Effector CD4-positive, alpha-beta T cell (primary cell): ENCODE measurements at regions not wholly inside any gene's neighbourhood (a gene's known extent, or its start where the extent isn't known, plus 50 kb on each side); places are given as distances from the start of the nearest gene placed in this dataset.
"Not testable (repeated sequence)": the region's sequence is repeated elsewhere in the genome, so short reads cannot be mapped to it uniquely, and the experiment has no call there.

Source experiments
- DNase-seq: peaks from one replicate; pipeline ENCODE4 v3.0.0-alpha.2; 2020

DNA sequence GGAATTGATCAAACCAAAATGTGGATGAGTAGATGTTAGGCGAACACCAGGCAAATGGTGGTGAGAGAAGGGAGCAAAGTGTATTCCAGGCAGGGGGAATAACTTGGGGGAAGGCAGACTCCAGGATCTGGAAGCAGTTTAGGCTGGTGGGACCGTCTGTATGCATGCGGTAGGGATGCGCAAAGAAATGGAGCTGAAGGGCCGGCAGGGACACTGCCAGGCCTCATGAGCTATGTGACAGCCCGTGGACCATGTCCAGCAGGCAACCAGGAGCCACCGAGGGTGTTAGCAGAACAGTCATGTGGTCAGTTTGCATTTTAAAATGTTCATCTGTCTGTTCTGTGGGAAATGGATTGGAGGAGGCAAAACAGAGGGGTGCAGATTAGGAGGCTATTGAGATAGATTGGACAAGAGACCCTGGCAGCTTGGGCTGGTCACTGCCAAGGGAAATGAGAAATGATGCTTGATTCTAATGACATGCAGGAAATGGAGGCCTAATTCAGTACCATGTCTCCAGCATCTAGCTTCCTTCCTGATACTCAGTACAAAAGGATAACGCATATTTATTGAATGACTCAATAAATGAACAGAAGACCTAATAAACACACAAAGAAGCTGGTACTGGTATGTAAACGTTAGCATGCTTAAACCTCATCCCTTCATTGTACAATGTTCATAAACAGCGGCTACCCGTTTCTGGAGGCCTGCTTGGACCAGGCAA, 412.4 kb downstream of the BUD13 start:
- no peak for DNase-seq

DNA sequence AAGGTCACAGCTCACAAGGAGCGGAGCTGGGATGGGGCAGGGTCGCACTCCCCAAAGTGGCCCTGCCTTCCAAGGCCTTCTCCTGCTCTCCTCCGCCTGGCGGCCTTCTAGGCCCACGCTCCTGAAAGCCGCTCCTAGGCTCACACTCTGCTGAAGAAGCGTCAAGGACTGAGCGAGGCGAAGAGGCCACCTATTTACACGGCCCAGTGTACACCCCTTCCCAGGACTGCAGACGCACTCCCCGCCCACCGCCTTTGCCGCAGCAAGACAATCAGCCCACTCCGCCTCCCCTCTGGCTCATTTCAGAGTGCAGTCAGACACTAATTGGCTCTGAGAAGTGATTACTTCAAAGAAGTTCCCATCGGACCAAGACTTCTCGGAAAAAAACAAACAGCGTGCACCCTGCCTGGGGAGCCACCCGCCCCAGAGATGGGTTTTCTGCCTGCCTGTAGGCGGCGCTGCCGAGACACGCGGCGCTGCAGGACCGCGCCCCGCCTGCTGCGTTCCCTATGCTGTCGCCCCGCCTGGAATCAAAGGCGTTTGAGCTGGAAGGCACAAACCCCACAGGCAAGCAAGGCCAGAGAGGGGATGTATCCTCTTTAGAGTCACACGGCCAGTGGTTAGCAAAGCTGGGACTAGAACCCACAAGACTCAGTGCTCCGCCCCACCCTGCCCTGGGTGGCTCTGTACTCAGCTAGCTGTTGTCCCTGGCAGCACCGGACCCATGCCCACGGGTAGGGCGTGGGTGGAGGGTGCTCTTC, 414.8 kb downstream of the BUD13 start:
- DNase-seq, result no peak

DNA sequence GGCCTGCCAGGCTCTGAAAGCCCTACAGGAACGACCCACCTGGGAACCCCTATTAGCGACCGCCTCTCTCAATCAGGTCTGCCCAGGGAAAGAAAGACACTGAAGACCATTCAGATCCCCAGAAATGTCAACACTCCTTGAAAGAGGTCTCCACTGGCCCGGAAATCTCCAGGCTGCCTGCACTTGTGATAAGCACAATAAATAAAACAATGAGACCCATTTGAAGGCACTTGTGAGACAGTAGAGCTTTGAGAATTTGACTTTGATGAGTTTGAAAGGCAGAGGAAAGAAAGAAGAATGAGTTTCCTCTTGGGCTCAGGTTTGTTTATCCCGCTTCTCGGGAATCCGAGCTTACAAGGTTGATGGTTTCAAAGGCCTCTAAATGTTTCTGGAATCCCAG, 416.3 kb downstream of the BUD13 start:
- no peak for DNase-seq

DNA sequence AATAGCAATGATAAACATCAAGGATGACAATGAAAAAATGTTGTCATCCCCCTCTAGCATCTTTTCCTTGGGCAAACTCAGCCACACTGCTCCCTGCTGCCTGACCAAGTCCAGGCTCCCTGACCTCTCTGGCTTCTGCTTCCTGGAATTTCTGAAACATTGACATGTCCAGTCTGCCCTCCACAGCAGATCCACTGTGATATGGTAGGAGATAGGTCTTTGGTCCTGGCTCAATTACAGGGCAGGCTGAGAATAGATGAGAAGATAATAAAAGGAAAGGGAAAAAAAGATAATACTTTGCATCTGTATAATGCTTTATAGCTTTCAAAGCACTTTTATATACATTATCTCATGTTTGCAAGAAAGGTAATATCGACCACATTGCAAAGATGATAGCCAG, 417.7 kb downstream of the BUD13 start:
- DNase-seq, result no peak

DNA sequence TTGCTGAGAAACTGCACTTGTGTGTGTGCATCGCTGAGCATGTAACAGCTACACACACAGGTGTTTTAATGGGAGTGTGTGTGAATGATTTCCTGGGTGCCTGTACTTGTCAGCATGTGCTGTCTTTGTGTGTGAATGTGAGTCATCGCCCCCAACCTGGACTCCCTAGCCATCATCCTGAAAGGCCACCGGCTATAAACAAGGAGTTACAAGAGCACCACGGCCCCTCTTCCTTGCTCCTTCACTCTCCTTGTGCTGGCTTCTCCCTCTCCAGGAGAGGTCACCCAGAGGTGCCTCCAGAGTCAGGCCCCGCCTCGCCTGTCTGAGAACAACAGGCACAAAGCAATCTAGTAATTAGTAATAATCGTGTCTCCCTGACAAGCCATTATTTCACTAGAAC, 419.2 kb downstream of the BUD13 start:
- no peak for DNase-seq

DNA sequence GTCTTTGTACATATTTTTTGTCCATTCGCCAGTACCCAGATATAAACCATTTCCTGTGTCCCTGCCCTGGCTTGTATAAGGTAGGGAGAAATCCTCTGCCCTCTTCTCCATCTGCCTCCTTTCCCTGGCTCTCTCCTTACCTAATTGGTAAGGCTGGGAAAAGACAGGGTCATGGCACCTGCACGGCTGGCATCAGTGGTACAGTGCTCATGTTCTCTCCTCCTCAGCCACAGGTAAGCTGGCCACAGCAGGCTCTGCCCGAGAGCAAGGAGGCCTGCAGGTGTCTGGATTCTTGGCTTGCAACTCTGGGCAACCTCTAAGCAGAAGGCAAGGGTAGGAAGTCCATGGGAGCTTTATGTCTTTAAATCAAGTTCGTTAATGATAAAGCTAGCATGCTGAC, 419.9 kb downstream of the BUD13 start:
- no peak for DNase-seq

DNA sequence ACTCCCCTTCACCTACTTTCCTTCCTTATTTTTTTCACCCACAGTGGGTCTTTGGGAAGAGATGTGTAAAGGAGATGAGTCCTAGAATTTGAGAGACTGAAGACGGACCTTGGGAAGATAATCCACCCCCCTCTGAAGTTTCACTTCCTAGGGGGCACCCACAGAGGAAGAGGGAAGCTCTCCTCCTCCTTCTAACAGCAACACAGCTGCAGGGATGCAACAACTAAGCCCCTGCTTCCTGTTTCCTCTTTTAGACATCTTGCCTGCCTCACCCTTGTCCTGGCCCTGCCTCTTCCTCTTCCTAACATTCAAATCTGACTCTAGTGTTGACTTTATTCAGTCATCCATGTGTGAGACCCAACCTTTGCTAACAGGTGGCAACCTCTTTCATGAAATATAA, 424.6 kb downstream of the BUD13 start:
- no peak for DNase-seq

DNA sequence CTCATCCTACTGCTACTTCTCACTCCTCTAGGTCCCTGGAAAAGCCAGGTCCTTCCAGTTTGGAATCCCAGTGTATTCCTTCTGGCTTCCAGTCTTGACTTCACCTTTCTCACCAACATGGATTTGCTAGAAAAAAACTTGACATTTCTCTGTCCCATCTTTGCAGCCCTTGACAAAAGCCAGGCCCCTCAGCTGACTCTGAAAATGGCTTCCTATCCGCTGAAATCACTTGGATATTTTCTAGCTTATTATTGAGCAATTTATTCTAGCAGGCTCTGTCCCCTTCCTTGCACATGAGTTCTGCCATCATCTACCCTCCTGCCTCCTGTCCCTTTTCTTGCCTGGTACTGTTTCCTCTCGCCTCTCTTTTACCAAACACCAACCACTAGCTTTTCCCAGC, 427.2 kb downstream of the BUD13 start:
- no peak for DNase-seq

DNA sequence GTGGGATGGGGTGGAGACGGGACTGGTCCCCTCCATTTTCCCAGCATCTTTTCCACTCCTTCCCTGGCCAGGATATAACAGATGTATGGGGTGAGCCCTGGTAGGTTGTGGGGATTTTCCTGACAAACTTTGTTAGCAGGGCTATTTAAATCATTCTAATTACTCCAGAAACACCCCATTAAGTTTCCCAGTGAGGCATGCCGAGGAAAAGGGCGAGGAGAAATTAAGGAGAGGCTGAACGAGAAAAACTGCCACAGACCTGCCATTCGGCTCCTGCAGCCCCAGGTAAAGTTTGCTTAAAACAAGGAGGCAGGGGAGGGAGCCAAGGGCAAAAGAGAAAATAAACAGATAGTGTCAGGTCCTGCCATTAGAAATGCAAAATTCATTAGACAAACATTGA, 428.2 kb downstream of the BUD13 start:
- DNase-seq, result no peak

DNA sequence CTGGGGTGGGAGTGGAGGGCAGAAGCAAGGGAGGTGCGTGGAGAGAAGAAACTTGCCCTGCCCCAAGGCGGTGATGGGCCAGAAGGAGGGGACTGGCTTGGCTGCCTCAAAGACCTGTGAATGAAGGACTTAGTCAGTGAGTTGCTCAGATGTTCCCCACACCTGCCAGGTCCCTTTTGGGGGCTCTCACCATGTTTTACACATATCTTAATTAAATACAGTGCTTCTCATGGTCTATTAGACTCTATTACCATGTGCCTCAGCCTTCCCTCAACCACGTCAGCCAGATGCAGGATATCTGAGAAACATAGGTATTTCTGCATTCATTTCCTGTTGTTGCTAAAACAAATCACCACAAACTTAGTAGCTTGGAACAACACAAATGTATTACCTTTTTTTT, 429.5 kb downstream of the BUD13 start:
- no peak for DNase-seq

DNA sequence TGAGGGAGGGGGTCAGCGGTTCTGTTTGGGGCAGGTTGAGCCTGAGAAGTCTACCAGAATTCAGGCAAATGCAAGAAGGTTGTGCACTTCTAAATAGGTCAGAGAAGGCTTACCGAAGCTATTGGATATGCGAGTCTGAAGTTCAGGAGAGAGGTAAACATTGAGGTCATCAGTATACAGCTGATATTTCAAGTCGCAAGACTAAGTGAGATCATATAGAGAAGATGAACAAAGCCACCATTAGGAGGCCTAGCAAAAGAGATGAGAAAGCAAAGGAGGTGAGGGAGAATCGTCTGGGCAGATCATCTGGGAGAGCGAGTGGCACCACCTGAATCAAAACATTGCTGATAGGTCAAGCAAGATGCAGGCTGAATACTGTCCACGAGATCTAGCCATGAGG, 430.6 kb downstream of the BUD13 start:
- DNase-seq, result no peak

DNA sequence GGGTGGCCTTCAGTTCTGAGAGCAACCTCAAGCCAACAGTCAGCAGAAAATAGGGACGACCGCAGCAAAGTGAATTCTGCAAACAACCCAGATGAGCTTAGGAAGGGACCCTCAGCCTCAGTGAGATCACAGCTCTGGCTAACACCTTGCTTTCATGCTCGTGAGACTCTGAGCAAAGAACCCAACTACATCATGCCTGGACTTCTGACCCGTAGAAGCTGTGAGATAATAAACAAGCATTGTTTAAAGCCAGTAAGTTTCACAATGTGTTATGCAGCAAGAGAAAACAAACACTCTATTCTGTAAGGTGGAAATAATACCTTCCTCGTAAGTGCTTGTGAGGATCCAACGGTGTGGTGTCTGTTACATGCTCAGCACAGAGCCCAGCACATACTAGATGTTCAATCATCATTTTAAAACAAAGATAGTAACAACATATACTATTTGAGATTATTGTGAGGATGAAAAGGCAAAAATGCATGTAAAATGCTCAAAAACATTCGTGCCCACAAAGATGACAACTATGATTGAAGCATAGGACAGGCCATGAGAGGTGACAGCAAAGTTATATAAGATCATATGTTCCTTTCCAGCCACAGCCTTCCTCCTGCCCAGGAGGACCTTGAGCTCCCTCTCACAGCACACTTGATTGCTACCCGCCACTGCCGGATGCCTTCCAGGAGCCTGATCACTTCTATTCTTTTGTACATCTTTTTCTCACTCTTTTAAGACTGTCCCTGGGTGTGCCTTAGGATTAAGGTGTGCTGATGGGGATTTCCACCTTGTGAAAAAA, 433.3 kb downstream of the BUD13 start:
- no peak for DNase-seq

DNA sequence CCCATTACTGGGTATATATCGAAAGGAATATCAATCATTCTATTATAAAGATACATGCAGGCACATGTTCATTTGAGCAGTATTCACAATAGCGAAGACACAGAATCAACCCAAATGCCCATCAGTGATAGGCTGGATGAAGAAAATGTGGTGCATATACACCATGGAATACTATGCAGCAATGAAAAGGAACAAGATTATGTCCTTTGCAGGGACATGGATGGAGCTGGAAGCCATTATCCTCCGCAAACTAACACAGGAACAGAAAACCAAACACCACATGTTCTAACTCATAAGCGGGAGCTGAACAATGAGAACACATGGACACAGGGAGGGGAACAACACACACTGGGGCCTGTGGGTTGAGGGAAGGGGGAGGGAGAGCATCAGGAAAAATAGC, 434.3 kb downstream of the BUD13 start:
- not testable (repeated sequence) for DNase-seq

DNA sequence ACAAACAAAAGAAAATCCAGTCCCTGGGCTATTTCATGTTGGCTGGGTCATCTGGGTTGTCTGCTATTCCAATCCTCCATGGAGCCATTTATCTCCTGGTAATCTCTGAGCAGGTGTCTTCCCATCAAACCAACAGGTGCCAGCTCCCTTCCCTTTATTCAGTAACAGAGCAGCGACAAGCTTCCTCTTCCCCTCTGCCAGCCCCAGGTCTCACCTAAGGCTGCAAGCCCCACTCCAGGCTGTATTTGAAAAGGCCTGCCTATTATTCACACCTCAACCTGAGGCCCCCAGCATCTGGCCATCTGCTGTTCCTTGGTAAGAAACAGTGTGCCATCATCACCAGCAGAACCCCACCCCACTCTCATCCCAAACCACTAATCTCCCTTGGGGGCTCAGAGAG, 436.2 kb downstream of the BUD13 start:
- DNase-seq, result no peak

DNA sequence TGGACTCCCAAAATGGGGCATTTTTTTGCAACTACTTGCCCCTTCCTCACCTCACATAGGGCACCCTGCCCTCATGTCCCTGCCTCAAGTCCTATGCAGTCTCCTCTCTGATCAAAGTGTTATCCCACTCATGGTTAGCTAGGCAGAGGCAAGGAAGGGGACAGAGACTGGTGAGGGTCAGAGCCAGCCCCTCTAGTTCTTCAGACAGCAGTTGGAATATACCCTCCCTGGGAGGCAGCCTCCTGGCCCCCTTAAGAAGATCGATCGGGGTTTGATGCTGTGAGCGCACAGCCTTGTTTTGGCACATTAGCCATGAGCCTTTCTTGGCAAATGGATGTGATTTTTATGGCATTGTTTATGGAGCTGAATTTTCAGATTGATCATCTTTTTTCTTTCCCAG, 436.9 kb downstream of the BUD13 start:
- no peak for DNase-seq

DNA sequence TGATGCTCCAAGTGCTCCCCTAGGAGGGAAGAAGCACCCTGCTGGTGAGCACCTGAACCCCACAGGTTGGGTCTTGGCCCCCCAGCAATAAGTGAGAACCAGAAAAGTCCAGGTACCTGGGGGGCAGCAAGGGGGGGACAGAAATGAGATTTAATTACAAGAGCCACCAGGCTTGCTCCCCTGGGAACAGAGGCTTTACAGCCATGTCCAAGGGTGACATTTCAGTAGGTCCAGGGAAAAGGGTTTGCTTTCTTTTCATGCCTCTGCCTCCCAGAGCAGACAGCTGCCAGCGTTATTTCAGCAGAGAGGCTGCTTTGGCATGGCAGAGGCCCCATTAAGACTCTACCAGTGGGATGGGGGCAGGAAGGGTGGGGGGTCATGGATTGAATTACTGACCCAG, 437.7 kb downstream of the BUD13 start:
- no peak for DNase-seq

DNA sequence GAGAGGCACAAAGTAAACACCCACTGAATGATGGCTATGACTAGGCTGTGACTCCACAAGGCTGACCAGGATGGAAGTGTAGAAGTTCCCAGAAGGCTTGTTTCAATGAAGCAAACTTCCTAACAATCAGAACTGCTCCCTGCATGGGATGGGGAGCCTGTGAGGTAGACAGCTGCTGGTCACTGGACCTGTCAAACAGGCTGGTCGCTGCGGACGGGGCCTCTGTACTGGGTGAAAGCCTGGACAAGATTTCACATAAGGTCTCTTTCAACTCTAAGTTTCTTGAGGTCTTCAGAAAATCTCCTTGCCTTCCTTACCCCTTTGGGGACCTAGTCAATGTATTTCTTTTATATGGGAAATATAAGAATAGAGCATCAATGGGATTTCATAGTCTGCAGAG, 438.2 kb downstream of the BUD13 start:
- DNase-seq, result no peak

DNA sequence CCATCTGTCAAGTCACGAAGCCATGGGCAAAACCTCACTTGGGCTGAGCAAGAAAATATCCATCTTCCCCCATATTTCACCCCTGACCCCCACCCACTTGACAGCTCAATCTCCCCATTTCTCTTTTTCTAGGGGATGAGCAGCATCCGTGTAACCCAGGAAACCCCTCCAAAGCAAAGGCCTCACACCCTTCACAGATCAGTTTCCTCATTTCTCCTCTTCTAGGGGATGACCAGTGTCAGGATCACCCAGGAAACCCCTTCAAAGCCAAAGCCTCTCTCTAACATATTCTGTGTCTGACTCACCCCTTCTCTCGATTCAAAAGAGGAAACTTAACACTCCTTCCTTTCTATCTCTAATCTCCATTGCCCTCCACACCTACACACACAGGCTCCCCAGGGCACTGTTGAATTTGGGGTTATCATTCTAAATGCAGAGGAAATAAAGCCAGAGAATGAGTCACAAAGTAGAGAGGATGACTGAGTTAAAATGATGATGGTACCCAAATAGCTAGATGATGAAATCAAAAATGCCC, 439.7 kb downstream of the BUD13 start:
- DNase-seq, result no peak

DNA sequence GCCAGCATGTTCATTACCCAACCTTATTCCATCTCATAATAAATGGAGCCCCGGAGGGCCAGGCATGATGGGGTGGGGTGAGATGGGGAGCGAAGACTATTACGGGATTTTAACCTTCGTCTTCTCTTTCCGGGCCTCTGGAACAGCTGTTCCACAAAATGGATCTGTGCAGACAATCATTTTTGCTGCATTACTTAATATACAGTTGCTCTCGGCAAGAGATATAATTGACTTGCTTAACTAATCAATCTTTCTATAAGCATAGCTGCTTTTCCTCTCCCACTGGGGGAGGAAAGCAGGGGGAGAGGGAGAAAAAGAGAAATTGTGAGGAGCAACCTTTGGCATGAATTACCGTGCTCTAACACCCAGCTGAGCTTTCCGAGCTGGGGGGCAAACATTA, 440.4 kb downstream of the BUD13 start:
- DNase-seq, result no peak

DNA sequence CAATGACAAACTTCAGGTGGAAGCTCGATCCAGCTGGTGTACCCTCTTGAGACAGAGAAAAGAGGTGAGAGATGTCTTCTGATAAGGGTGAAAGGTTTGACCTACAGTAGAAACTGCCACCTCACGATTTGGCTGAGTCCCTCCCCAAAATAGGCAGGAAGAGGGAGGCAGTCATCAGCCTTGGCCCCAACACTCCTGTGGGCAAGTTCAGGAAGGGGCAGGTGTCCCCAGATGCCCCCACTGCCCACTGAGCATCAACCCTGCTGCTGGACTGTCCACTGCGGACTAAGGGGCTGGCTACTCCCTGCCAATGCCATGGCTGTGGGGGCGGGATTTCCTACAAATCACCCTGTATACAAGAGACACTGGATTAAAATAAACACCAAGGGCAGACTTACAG, 441.4 kb downstream of the BUD13 start:
- no peak for DNase-seq

DNA sequence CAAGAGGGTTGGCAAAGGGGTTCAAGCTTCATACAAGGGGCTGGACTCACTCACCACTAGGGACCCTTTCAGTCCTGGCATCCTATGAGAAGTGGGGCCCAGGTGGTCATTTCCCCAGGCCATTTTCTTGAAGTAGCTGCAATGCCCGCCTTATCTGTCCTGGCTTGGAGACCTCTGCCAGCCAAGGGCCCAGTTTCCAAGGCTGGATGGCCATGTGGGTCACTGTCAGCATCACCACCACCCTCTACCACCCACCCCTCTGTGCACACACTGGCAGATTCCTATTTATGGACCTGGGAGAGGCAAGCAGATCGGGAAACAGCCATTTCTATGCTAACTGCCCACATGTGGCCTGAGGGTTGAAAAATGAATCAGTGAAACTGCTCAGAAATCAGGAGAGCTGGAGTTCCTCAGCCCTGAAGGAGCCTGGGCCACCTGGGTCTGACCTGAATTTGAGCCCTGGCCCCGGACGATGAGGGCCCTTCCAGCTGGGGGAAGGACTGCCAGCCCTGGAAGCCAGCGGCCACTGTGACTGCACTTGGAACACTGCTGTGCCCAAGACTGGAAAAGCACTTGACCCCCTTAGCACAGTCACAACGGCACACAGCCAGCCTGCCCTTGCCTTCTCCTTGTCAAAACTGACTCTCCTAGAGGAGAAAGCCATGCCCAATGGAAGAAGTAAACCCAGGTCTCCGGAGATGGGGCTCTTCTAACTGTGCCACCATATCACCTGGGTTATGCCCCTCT, 442.2 kb downstream of the BUD13 start:
- DNase-seq, result no peak

DNA sequence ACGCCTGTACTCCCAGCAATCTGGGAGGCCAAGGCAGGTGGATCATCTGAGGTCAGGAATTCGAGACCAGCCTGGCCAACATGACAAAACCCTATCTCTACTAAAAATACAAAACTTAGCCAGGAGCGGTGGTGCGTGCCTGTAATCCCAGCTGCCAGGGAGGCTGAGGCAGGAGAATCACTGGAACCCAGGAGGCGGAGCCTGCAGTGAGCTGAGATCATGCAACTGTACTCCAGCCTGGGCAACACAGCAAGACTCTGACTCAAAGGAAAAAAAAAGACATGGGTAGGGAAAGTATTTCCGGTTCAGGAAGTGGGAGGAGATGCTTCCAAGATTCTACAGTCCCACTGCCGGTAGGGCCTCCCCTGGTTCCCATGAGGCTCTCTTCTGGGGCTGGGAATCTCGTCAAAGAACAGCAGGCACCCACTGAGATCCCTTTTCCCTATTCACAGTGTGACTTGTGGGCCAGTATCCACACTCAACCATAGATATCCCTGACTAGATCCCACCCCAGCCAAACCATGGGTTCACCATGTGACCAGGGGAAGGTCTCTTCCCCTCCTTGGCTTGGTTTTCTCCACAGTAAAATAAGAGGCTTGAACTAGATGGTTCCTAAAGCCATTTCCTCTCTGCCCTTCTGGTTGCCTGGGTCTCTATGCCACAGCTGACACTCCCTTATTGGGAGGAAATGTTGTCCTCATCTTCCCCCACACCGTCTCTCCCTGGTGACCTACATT, 443.3 kb downstream of the BUD13 start:
- DNase-seq, result no peak
